Testis (tissue), 2 donors: ENCODE measurements at regions not wholly inside any gene's neighbourhood (a gene's known extent, or its start where the extent isn't known, plus 50 kb on each side); places are given as distances from the start of the nearest gene placed in this dataset.
"Not testable (repeated sequence)": the region's sequence is repeated elsewhere in the genome, so short reads cannot be mapped to it uniquely, and the experiment has no call there.

Source experiments
- DNase-seq: peaks from one replicate; pipeline ENCODE4 v3.0.0-alpha.2; 2019
- H3K27ac ChIP-seq, 2 donors: fragments of 200-600 bp; sonication (generic); one replicate each; pipeline ENCODE4 v1.5.1; 2019
- H3K27me3 ChIP-seq: fragments of 200-600 bp; sonication (generic); one replicate; pipeline ENCODE4 v1.5.1; 2019
- H3K36me3 ChIP-seq: fragments of 200-600 bp; sonication (generic); one replicate; pipeline ENCODE4 v1.5.1; 2017; ENCODE audit warnings: low read depth; ENCODE audit errors: missing control alignments
- H3K4me1 ChIP-seq: fragments of 200-600 bp; sonication (generic); one replicate; pipeline ENCODE4 v1.5.1; 2019
- H3K4me3 ChIP-seq, 2 donors: fragments of 200-600 bp; sonication (generic); one replicate each; pipeline ENCODE4 v1.5.1; 2017 to 2019
- H3K9me3 ChIP-seq: fragments of 200-600 bp; sonication (generic); one replicate; pipeline ENCODE4 v1.5.1; 2017
- POLR2A ChIP-seq: fragments of 450-650 bp; IDR thresholded peaks from one replicate; pipeline ENCODE4 v1.6.1; 2017; ENCODE audit warnings: antibody characterized with exemption, mild to moderate bottlenecking, moderate library complexity
- WGBS, 2 donors: methylation state at CpG; one replicate each; pipeline ENCODE4 v1.1.5; 2018; 5-methylcytosine and 5-hydroxymethylcytosine counted together
- intact Hi-C: fragments of 100-400 bp; cut with DNase I; formaldehyde crosslinking; loops from one replicate; pipeline ENCODE4 v1.15.1; 2023; ENCODE audit warnings: low total_unique reads
- TF ChIP-seq, protein P1 (sequence below), 3 experiments: fragments of 450-650 bp in 2 of 3; fragments of 200-600 bp in 1 of 3; sonication (generic) in 1 of 3; IDR thresholded peaks; one replicate each; pipeline ENCODE4 v1.5.1; 2016 to 2019; ENCODE audit warnings: antibody characterized with exemption in 3 of 3, mild to moderate bottlenecking in 2 of 3, moderate library complexity in 1 of 3

DNA sequence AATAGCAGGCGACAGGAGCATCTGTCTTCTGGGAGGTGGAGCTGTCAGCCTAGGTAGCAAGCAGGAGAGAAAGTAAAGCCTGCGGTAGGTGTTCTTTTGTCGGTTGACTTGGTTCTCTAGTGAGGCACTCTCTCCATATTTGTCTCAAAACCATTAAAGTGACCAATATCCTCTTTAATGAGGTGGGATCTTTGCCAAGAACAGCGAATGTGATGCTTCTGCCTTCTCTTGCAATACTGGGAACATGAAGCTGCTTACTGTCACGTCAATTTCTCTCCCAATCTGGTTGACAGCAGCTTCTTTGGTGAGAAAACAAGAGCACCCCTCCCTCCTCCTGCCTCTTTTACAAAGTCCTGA is 176.7 kb downstream of the ABCC12 start:
- TF ChIP-seq, protein P1, sequence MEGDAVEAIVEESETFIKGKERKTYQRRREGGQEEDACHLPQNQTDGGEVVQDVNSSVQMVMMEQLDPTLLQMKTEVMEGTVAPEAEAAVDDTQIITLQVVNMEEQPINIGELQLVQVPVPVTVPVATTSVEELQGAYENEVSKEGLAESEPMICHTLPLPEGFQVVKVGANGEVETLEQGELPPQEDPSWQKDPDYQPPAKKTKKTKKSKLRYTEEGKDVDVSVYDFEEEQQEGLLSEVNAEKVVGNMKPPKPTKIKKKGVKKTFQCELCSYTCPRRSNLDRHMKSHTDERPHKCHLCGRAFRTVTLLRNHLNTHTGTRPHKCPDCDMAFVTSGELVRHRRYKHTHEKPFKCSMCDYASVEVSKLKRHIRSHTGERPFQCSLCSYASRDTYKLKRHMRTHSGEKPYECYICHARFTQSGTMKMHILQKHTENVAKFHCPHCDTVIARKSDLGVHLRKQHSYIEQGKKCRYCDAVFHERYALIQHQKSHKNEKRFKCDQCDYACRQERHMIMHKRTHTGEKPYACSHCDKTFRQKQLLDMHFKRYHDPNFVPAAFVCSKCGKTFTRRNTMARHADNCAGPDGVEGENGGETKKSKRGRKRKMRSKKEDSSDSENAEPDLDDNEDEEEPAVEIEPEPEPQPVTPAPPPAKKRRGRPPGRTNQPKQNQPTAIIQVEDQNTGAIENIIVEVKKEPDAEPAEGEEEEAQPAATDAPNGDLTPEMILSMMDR (IDR thresholded peaks at IDR 0.05): no peak
- no peak for TF ChIP-seq POLR2A
- Histone ChIP-seq H3K27me3 (no peaks in the 10 kb centered on the region), H3K27ac (no peak overlapping the region), H3K36me3 (no peaks in the 10 kb centered on the region), H3K4me3 (no peak overlapping the region), H3K9me3 (no peaks in the 10 kb centered on the region), H3K4me1 (no peaks in the 10 kb centered on the region)
- intact Hi-C loops: no loop called here
- 39 to 51% methylated on average over 5 of the region's 5 CpGs for WGBS, 2 donors
- no peak for DNase-seq

DNA sequence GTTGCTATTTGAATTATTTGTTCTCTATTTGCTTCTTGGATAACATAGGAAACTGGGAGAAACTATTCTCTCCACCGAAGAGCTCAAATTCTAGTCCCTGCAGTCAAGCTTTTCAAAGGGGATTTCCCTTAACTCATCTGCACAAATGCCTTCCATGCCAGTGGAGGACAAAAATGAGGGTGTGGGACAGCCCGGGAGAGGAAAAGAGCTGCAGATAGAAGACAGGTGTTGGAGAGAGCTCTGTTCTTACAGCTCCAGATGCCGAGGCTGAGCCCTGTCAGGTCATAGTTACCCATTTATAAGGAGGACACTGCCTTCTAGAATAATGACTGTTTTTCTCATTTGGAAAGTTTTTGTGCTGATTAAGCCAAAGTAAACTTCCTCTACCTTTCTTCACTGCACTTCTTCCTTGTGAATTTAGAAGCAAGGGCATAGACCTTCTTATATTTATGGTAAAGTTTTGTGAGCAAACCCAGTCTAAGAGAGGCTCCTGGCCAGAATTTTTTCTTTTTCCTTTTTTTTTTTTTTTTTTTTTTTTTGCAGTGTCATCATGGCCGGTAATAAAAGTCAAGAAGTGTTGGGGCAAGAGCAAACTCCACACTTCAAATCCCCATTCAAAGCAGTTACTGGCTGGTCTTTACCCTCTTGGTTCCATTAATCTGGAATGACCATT is 177.2 kb downstream of the ABCC12 start:
- Histone ChIP-seq H3K4me3 (no peak overlapping the region), H3K36me3 (no peaks in the 10 kb centered on the region), H3K27me3 (no peaks in the 10 kb centered on the region), H3K4me1 (no peaks in the 10 kb centered on the region), H3K27ac (no peak overlapping the region), H3K9me3 (no peaks in the 10 kb centered on the region)
- TF ChIP-seq, protein P1 (IDR thresholded peaks at IDR 0.05): no peak
- no peak for TF ChIP-seq POLR2A
- intact Hi-C loops: no loop called here
- no peak for DNase-seq
- 40 to 46% methylated on average over 4 of the region's 4 CpGs for WGBS, 2 donors

DNA sequence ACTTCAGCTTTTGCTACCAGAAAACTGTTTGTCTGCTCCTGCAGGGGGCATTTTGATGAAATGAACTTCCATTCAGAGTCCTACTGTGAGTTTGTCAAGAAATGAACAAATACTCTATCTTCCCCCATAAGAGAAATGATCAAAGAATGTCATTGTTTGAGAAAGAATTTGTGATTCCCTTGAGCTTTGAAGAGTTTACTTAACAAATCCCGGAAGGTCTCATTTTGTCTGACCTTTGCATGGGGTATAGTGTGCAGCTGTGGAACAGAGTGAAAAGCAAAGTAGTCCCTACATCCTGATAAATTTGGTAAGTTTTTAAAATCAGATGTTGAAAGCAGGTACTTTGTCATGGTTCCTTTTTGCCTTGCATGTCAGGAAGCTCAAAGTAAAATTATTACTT is 178.0 kb downstream of the ABCC12 start:
- 71 to 79% methylated on average over 1 of the region's 1 CpG for whole genome bisulfite sequencing, 2 donors
- TF ChIP-seq, protein P1 (IDR thresholded peaks at IDR 0.05): no peak
- no peak for TF ChIP-seq POLR2A
- no peaks in the 10 kb centered on the region for H3K27me3 ChIP-seq
- intact Hi-C loops: no loop called here
- DNase-seq: no peak
- no peaks in the 10 kb centered on the region for H3K36me3 ChIP-seq
- H3K4me1 ChIP-seq: no peaks in the 10 kb centered on the region
- no peak overlapping the region for H3K4me3 ChIP-seq
- H3K9me3 ChIP-seq: no peaks in the 10 kb centered on the region
- H3K27ac ChIP-seq: no peak overlapping the region

DNA sequence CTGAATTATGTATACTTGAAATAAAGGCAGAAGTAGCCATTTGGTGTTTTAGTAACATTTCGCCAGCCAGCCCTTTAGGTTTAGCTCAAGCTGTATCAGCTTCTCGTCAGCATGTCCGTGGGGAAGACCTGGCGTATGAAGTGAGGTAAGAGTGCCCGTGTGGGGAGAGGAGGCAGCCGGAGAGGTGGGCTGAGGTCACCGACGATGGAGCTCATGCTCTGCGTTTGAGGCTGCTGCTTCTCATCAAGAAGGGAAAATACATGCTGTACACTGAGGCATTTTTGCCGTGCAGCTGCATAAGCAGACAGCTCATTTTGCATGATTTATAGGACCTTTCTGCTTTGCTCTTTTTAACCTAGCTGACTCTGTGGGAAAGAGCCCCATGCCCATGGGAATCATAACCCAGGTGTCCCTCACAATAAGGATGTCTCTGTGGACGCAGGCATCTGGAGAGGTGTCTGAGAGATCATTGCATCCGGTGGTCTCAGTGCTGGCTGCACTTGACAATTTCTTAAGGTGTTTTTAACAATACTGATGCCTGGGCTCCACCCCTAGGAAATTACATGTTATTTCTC is 179.1 kb downstream of the ABCC12 start:
- no peak for DNase-seq
- TF ChIP-seq, protein P1 (IDR thresholded peaks at IDR 0.05): no peak
- TF ChIP-seq POLR2A: no peak
- no peaks in the 10 kb centered on the region for H3K36me3 ChIP-seq
- intact Hi-C loops: no loop called here
- H3K27me3 ChIP-seq: no peaks in the 10 kb centered on the region
- WGBS, 2 donors: 43 to 53% methylated on average over 12 of the region's 12 CpGs
- no peaks in the 10 kb centered on the region for H3K4me1 ChIP-seq
- H3K27ac ChIP-seq: no peak overlapping the region
- H3K9me3 ChIP-seq: no peaks in the 10 kb centered on the region
- no peak overlapping the region for H3K4me3 ChIP-seq

DNA sequence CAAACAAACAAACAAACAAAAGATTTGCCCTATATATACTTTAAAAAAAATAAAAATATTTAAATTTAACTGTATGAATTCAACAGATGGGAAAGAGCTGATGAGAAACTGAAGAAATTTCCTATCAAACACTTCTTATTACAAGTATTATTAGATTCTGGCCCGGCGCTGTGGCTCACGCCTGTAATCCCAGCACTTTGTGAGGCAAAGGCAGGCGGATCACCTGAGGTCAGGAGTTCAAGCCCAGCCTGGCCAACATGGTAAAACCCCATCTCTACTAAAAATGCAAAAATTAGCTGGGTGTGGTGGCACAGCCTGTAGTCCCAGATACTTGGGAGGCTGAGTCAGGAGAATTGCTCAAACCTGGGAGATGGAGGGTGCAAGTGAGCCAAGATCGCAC is 180.8 kb downstream of the ABCC12 start:
- 91 to 97% methylated on average over 5 of the region's 5 CpGs for WGBS, 2 donors
- H3K36me3 ChIP-seq, H3K9me3 ChIP-seq, H3K4me3 ChIP-seq, intact Hi-C loops, H3K27ac ChIP-seq, H3K27me3 ChIP-seq, DNase-seq, H3K4me1 ChIP-seq: not testable (repeated sequence)
